ENCODE measurements at regions not wholly inside any gene's neighbourhood (a gene's known extent, or its start where the extent isn't known, plus 50 kb on each side); places are given as distances from the start of the nearest gene placed in this dataset.
"Not testable (repeated sequence)": the region's sequence is repeated elsewhere in the genome, so short reads cannot be mapped to it uniquely, and the experiment has no call there.

- no peak for DNase-seq
Measured at GRCh38 chr3:166510382-166510781, 673.2 kb upstream of the BCHE start.

GRCh38 chr3:166500420-166500819, 663.2 kb upstream of the BCHE start:
- not testable (repeated sequence) for DNase-seq

DNA sequence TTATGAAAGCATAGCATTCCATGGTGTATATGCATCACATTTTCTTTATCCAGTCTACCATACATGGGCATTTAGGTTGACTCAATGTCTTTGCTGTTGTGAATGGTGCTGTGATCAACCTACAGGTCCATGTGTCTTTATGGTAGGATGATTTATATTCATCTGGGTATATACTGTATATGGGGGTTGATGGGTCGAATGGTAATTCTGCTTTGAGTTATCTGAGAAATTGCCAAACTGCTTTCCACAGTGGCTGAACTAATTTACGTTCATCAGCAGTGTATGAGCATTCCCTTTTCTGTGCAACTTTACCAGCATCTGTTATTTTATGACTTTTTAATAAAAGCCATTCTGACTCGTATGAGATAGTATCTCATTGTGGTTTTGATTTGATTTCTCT, 662.4 kb upstream of the BCHE start:
- DNase-seq: no peak

DNA sequence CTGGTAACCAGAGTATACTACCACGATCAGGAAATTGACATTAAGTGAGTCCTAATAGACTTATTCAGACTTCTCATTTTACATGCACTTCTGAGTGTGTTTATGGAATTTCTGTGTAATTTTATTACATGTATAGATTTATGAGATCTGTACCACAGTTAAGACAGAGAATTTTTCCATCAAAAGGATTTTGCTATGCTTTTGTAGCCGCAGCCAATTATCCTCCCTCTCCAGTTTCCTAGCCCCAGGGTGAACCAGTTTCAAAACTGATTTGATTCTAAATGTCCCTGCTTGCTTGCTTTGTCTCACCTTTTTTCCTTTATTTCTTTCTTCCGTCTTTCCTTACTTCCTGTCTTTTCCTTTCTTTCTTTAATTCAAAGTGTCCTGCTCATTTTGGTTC, 661.2 kb upstream of the BCHE start:
- no peak for DNase-seq

GRCh38 chr3:166489826-166490225, 652.6 kb upstream of the BCHE start:
- DNase-seq: no peak

GRCh38 chr3:166488977-166489672, 651.9 kb upstream of the BCHE start:
- DNase-seq: no peak

- DNase-seq: no peak
Measured at GRCh38 chr3:166484470-166484869, 647.2 kb upstream of the BCHE start.

DNA sequence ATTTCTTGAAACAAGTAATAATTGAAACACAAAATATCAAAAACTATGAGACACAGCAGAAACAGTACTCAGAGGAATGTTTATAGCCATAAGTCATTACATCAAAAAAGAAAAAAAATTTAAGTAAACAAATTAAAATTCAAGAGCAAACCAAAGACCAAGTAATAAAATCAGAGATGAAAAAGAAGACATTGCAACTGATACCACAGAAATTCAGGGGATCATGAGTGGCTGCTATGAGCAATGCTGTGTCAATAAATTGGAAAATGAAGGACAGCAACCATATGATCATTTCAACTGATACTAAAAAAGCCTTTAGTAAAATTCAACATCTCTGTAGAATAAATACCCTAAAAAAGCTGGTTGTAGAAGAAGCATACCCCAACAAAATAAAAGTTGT, 644.1 kb upstream of the BCHE start:
- no peak for DNase-seq

GRCh38 chr3:166478356-166478755, 641.1 kb upstream of the BCHE start:
- no peak for DNase-seq

DNA sequence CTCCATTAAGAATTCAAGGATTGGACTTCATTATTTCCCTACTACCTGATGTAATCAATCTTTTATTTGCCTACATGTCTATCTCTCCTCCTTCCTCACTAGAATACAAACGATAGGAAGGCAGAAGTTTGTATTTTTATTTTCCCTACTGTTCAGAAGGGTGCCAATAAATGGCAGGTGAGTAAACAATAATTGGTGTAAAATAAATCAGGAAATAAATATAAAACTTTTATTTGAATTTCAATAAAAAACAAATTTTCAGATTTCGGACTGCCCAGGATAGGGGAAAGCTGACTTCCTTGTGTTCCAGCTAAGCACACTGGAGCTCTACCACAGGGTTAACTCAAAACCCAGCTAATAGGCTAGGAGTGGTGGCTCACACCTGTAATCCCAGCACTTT, 636.3 kb upstream of the BCHE start:
- no peak for DNase-seq

DNA sequence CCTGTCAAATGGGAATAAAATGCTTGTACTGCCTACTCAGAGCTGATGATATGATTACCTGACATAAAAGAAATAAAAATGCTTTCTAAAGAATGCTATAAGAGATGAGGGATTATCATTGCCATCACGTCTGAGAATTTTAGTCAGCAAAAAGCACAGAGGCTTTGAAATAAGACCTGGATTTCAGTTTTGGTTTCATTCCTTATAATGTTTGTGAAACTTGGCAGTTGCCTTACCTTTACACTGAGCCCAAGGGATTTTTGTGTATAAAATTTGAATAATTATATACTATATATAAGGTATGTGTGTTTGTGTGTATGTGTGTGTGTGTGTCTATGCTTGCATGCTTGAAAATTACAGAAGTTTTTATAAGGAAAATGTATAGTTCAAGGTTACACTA, 634.8 kb upstream of the BCHE start:
- no peak for DNase-seq

DNA sequence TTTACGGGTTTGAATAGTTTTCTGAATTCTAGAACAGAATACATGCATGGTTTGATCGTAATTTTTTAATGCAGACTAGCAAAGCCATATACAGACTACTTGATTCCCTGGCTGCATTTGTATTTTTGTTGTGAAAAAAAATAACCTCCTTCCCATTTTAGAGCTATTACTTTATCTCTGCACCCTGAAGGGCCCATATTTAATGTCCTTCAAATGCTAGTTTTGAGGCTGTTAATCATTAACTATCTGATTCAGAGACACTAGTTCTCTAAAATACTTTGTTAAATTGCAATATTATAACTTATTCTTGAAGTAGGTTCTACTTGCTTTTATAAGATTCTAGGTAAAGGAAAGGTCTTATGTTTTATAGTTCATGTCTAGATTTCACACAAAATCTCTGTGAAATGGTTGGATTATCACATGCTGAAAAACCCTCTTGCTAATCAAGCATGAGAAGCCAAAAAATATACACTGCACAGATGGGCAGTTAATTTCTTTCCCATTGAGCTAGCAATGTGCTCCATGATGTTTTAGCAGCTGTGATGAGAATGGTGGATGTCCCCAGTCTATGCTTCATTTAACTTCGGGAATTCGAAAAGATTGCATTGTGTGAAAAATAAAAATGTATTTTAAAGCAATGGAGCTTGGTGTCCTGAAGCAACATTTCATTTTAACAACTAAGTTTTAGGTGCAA, 634.0 kb upstream of the BCHE start:
- no peak for DNase-seq

GRCh38 chr3:166462891-166463470, 625.8 kb upstream of the BCHE start:
- DNase-seq: no peak

- no peak for DNase-seq
Measured at GRCh38 chr3:166461626-166462025, 624.4 kb upstream of the BCHE start.

GRCh38 chr3:166457382-166457781, 620.2 kb upstream of the BCHE start:
- no peak for DNase-seq

- no peak for DNase-seq
Measured at GRCh38 chr3:166456286-166456685, 619.1 kb upstream of the BCHE start.

GRCh38 chr3:166455744-166456143, 618.5 kb upstream of the BCHE start:
- DNase-seq: no peak

DNA sequence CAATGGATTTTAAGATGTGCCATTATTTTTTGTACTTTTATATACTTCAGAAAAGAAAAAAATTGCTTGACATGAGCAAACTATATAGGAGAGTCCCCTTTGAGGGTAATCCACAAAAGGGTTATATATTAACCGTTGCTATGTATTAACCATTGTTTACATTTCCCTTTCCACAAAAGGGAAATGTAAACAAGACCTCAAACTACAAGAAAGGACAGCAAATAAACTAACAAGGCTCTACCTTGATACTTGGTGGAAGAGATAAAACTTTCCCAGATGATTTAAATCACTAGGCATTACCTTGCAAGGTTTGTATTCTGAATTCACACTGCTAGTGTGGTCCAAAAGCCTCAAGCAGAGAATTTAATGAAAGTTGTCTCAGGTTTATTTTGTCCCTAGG, 616.3 kb upstream of the BCHE start:
- no peak for DNase-seq

DNA sequence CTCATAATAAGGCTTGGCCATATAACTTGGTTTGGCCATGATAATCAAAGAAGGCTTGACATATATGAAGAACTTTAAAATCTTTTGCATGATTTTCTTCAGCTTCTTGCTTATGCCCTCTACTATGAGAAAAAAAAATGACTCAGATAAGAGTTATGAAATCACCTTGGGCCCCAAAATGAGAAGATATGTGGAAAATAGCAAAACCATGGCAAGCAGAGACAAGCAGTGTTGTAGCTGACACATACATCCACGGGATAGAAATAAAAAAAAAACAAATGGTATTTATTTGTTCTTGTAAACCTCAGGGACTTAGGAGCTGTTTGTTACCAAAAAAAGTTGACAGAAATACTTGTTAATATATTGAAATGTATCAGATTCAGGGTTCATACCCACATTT, 614.8 kb upstream of the BCHE start:
- no peak for DNase-seq

- DNase-seq: no peak
Measured at GRCh38 chr3:166447513-166447912, 610.3 kb upstream of the BCHE start.

GRCh38 chr3:166446986-166447385, 609.8 kb upstream of the BCHE start:
- DNase-seq: no peak

DNA sequence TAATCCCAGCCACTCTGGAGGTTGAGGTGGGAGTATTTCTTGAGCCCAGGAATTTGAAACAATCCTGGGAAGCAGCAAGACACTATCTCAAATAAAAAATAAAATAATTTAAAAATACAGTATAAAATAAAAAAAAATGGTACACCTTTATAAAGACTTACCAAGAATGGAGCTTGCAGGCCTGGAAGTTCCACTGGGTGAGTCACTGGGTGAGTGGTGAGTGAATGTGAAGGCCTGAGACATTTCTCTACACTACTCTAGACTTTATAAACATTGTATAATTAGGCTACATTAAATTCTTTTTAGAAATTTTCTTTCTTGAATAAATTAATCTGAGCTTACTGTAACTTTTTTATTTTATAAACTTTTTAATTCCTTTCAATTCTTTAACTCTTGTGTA, 609.1 kb upstream of the BCHE start:
- DNase-seq: no peak

- no peak for DNase-seq
Measured at GRCh38 chr3:166445865-166446264, 608.6 kb upstream of the BCHE start.

DNA sequence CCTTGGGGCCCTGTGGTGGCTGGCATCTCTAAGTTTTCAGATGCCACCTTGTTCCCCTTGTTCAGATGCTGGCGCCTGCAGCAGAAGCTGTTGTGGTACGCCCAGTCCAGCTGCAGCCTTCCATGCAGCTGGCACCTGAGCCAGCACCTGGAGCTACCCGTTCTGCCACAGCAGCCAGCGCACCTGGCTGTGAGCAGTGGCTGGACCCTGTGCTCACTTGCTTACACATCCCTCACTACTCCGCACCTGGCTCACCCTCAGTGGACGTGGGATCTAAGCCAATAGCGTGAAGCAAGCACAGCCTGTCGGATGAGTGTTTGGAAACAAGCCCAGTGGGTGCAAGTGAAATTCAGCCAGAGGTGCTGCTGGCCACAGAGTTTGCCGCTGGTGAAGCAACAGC, 607.5 kb upstream of the BCHE start:
- no peak for DNase-seq

DNA sequence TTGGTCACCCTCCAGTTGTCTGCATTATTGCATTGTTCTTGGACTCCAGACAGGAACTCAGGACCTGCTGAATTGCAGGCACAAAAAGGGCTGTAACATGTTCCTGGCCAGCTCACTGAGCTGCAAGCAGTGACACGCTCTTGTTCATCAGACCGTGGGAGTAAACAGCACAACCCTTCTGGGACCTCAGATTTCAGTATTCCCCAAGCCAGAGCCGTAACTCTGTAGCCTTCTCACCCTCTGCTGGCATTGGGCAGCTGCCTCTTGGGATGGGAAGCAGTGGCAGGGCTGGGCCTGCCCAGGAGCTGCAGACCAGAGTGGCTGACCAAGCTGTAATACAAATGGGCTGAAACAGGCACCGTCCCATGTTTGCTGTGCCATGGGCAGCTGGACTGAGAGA, 607.1 kb upstream of the BCHE start:
- no peak for DNase-seq

All from NCI-H524 treated with DMSO at 0.1 percent for 48 hours (cell line).